Osteocyte (in vitro differentiated cells): ENCODE measurements at regions not wholly inside any gene's neighbourhood (a gene's known extent, or its start where the extent isn't known, plus 50 kb on each side); places are given as distances from the start of the nearest gene placed in this dataset.

Source experiments
- DNase-seq: peaks from one replicate; pipeline ENCODE4 v3.0.0; 2021; ENCODE audit warnings: mixed read lengths; ENCODE audit not compliant: unreplicated experiment; ENCODE audit errors: extremely low spot score
- H3K27ac Mint-ChIP-seq: one replicate; pipeline ENCODE4 v1.8.0; 2021; ENCODE audit warnings: mild to moderate bottlenecking, mixed read lengths; ENCODE audit not compliant: unreplicated experiment
- H3K27me3 Mint-ChIP-seq: one replicate; pipeline ENCODE4 v1.8.0; 2021; ENCODE audit warnings: mixed read lengths; ENCODE audit not compliant: unreplicated experiment
- H3K36me3 Mint-ChIP-seq: one replicate; pipeline ENCODE4 v1.8.0; 2021; ENCODE audit warnings: mixed read lengths; ENCODE audit not compliant: unreplicated experiment
- H3K4me1 Mint-ChIP-seq: one replicate; pipeline ENCODE4 v1.8.0; 2021; ENCODE audit warnings: mixed read lengths; ENCODE audit not compliant: unreplicated experiment
- H3K4me3 Mint-ChIP-seq: one replicate; pipeline ENCODE4 v1.8.0; 2021; ENCODE audit warnings: mild to moderate bottlenecking, moderate library complexity, mixed read lengths; ENCODE audit not compliant: unreplicated experiment
- H3K9me3 Mint-ChIP-seq: one replicate; pipeline ENCODE4 v1.8.0; 2021; ENCODE audit warnings: mixed read lengths; ENCODE audit not compliant: unreplicated experiment
- CTCF ChIP-seq: fragments of 200-600 bp; sonication (generic); IDR thresholded peaks from 2 replicates; pipeline ENCODE4 v1.5.0; 2021; ENCODE audit warnings: antibody characterized with exemption, mild to moderate bottlenecking, moderate library complexity

GRCh38 chr11:134668796-134669195 lies 256.8 kb upstream of the B3GAT1 start:
- no peak for DNase-seq
- H3K27me3 Mint-ChIP-seq: no peaks in the 10 kb centered on the region
- no peaks in the 10 kb centered on the region for H3K4me1 Mint-ChIP-seq
- TF ChIP-seq CTCF: no peak
- no peaks in the 10 kb centered on the region for H3K36me3 Mint-ChIP-seq
- peaks cover 3% of the 10 kb centered on the region for H3K9me3 Mint-ChIP-seq
- no peak overlapping the region for H3K4me3 Mint-ChIP-seq
- H3K27ac Mint-ChIP-seq: no peak overlapping the region

GRCh38 chr11:134668076-134668475 lies 256.0 kb upstream of the B3GAT1 start:
- peak; percentile 72 for DNase-seq
- no peak for TF ChIP-seq CTCF
- Mint-ChIP-seq H3K36me3 (no peaks in the 10 kb centered on the region), H3K4me1 (no peaks in the 10 kb centered on the region), H3K9me3 (peaks cover 3% of the 10 kb centered on the region), H3K27me3 (no peaks in the 10 kb centered on the region), H3K27ac (no peak overlapping the region), H3K4me3 (no peak overlapping the region)

- peaks cover 3% of the 10 kb centered on the region for H3K9me3 Mint-ChIP-seq
Observed at GRCh38 chr11:134667505-134667904, 255.5 kb upstream of the B3GAT1 start.

GRCh38 chr11:134667175-134667500 lies 255.1 kb upstream of the B3GAT1 start:
- no peak overlapping the region for H3K27ac Mint-ChIP-seq
- H3K4me1 Mint-ChIP-seq: no peaks in the 10 kb centered on the region
- peaks cover 3% of the 10 kb centered on the region for H3K9me3 Mint-ChIP-seq

More at GRCh38 chr11:134667505-134667904, 255.5 kb upstream of the B3GAT1 start:
- no peaks in the 10 kb centered on the region for H3K4me1 Mint-ChIP-seq
- DNase-seq: peak; percentile 82
- H3K27me3 Mint-ChIP-seq: no peaks in the 10 kb centered on the region
- no peaks in the 10 kb centered on the region for H3K36me3 Mint-ChIP-seq
- TF ChIP-seq CTCF: no peak
- no peak overlapping the region for H3K27ac Mint-ChIP-seq
- no peak overlapping the region for H3K4me3 Mint-ChIP-seq

More at GRCh38 chr11:134667175-134667500, 255.1 kb upstream of the B3GAT1 start:
- DNase-seq: no peak
- no peak for TF ChIP-seq CTCF
- Mint-ChIP-seq H3K4me3 (no peak overlapping the region), H3K36me3 (no peaks in the 10 kb centered on the region), H3K27me3 (no peaks in the 10 kb centered on the region)
